ACC112 (cell line): ENCODE measurements at regions not wholly inside any gene's neighbourhood (a gene's known extent, or its start where the extent isn't known, plus 50 kb on each side); places are given as distances from the start of the nearest gene placed in this dataset.
"Not testable (repeated sequence)": the region's sequence is repeated elsewhere in the genome, so short reads cannot be mapped to it uniquely, and the experiment has no call there.

Experiments used
- H2AFZ ChIP-seq: fragments of 200-600 bp; sonication (generic); one replicate; pipeline ENCODE4 v1.6.0; 2017; ENCODE audit warnings: antibody characterized with exemption, low read length; ENCODE audit not compliant: unreplicated experiment
- H3K27ac ChIP-seq: fragments of 200-600 bp; sonication (generic); 2 replicates; pipeline ENCODE4 v1.5.1; 2014; ENCODE audit warnings: low read depth, mild to moderate bottlenecking, antibody characterized with exemption, low read length, moderate library complexity
- H3K27me3 ChIP-seq: fragments of 200-600 bp; sonication (generic); 2 replicates; pipeline ENCODE4 v1.6.1; 2014; ENCODE audit warnings: mild to moderate bottlenecking, antibody characterized with exemption, low read length, moderate library complexity, mixed read lengths; ENCODE audit not compliant: insufficient read depth
- H3K36me3 ChIP-seq: fragments of 200-600 bp; sonication (generic); 2 replicates; pipeline ENCODE4 v1.6.1; 2016; ENCODE audit warnings: mild to moderate bottlenecking, antibody characterized with exemption, low read length, moderate library complexity, mixed read lengths; ENCODE audit not compliant: insufficient read depth
- H3K4me1 ChIP-seq: fragments of 200-600 bp; sonication (generic); one replicate; pipeline ENCODE4 v1.6.1; 2016; ENCODE audit warnings: low read length, mixed read lengths; ENCODE audit not compliant: insufficient read depth, unreplicated experiment, control insufficient read depth
- H3K4me3 ChIP-seq: fragments of 200-600 bp; sonication (generic); 2 replicates; pipeline ENCODE4 v1.5.1; 2014; ENCODE audit warnings: mild to moderate bottlenecking, low read depth, low read length
- H3K79me2 ChIP-seq: fragments of 200-600 bp; sonication (generic); one replicate; pipeline ENCODE4 v1.6.0; 2016; ENCODE audit warnings: low read length; ENCODE audit not compliant: control insufficient read depth, unreplicated experiment, insufficient read depth

DNA sequence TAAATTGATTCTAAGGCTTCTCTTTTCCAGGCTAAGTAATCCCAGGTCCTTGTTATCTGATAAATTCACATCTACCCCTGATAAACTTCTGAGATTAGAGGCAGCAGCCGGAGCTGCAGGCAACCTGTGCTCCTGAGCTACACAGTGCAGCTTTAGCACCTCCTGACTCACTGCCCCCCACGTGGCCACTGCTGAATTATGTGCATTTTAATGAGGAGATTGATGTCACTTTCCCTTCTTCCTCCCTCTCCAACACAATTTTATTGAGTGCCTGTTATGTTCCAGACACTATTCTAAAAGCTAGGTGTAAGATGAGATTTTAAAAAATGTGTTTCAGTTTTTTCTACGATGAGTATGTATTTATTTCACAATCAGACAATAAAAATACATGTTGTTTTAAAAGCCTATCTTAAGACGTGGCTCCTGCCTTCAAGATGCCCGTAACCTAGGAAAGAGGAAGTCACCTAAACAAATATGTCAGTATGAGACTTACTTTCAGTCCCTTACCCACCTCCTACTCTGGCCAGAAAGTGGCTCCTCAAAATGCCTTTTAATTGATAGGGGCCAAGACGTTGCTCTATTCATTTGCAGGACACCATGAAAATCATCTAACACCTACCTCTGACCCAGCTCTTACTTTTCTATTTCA is 161.5 kb upstream of the PFN2 start:
- H2AFZ ChIP-seq = no peak overlapping the region
- no peaks in the 10 kb centered on the region for H3K27me3 ChIP-seq
- H3K27ac ChIP-seq = no peak overlapping the region
- H3K4me1 ChIP-seq = no peaks in the 10 kb centered on the region
- H3K79me2 ChIP-seq = no peaks in the 10 kb centered on the region
- H3K4me3 ChIP-seq = no peak overlapping the region
- no peaks in the 10 kb centered on the region for H3K36me3 ChIP-seq

DNA sequence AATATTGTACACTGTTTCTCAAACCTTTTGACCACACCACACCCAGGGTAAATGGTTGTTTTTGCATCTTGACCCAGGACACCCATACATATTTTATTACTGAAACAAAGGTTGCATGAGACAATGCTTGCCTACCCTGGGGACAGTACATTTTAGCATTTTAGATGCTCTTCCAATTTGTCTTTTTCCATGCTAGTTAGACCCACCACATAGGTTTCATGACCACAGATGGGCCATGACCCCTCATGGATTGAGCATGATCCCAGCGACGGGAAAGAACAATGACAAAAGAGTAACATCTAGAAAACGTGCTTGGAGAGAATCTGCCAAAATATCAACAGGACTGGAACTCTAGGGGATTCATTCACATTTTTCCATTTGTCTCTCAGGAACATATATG is 161.0 kb upstream of the PFN2 start:
- no peaks in the 10 kb centered on the region for H3K4me1 ChIP-seq
- no peaks in the 10 kb centered on the region for H3K36me3 ChIP-seq
- no peaks in the 10 kb centered on the region for H3K27me3 ChIP-seq
- H2AFZ ChIP-seq = no peak overlapping the region
- no peak overlapping the region for H3K27ac ChIP-seq
- H3K4me3 ChIP-seq = no peak overlapping the region
- H3K79me2 ChIP-seq = no peaks in the 10 kb centered on the region

DNA sequence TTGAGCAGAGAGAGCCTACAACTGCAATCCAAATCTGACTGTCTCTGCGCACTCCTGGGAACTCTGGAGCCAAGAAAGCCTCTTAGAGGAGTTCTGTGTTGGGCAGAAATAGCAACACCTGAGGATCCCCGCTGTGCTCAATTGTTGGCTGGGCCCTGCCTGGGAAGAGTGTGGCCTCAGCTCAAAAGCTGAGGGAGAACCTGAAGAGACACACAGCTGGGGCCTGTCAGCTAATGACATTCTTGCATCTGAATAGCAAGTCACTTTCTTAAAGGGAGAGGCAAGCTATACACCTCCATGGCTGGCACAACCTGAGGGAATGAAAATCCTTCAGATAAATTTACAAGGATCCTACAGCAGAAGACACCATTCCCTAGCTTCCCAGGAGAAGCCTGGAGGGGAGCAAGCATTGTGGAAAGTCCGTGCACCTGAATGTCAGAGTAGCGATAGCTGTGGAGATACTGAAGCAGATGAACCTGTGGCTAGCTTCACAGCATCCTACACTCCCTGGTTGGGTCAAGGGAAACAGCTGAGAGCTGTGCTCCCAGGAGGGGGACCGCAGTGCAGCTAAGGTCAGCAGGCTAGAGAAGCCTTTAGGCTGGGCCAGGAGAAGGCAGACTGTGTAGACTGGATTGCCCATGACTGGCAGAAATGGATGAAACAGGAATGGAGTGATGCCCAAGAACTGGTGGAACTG is 159.9 kb upstream of the PFN2 start:
- no peaks in the 10 kb centered on the region for H3K27me3 ChIP-seq
- no peaks in the 10 kb centered on the region for H3K36me3 ChIP-seq
- no peaks in the 10 kb centered on the region for H3K4me1 ChIP-seq
- H3K27ac ChIP-seq = no peak overlapping the region
- no peak overlapping the region for H2AFZ ChIP-seq
- H3K4me3 ChIP-seq = no peak overlapping the region
- H3K79me2 ChIP-seq = no peaks in the 10 kb centered on the region

DNA sequence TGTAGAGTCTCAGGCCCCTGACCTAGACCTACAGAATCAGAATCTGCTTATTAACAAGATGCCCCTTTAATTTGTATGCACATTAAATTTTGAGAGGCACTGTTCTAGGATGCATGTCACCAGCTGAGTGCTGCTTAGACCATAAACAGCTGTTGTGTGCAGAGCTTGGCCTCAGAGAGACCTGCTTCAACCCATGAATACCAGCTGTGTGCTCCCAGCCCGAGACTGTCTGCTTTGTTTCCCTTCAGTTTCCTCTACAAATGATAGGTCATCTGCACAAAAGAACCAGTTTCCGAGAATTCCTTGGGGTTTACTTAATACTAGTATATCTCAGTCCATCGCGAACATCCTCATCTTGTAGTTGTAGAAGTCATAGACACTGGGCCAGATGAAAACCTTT is 158.5 kb upstream of the PFN2 start:
- H3K27me3 ChIP-seq = no peaks in the 10 kb centered on the region
- H3K27ac ChIP-seq = no peak overlapping the region
- H3K4me3 ChIP-seq = no peak overlapping the region
- H3K4me1 ChIP-seq = no peaks in the 10 kb centered on the region
- no peaks in the 10 kb centered on the region for H3K36me3 ChIP-seq
- H3K79me2 ChIP-seq = no peaks in the 10 kb centered on the region
- H2AFZ ChIP-seq = no peak overlapping the region

DNA sequence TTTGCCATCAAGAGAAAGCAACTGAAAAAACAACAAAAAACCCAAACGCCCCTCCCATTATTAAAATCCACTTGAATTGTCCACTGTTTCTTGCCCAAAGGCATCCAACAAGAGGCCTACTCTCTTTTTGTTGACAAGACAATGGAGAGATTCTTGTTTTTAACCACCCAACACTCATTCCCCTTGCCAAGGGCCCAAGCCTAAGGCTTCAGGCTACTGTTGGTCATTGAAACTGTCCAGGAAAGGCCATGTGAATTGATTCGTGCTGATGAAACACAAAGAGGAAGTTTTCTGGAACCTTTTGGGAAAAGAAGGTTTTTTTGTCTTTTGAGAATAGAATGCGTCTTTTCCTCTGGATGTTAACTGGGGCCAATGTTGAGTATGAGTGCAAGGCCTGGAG is 157.4 kb upstream of the PFN2 start:
- no peak overlapping the region for H3K27ac ChIP-seq

DNA sequence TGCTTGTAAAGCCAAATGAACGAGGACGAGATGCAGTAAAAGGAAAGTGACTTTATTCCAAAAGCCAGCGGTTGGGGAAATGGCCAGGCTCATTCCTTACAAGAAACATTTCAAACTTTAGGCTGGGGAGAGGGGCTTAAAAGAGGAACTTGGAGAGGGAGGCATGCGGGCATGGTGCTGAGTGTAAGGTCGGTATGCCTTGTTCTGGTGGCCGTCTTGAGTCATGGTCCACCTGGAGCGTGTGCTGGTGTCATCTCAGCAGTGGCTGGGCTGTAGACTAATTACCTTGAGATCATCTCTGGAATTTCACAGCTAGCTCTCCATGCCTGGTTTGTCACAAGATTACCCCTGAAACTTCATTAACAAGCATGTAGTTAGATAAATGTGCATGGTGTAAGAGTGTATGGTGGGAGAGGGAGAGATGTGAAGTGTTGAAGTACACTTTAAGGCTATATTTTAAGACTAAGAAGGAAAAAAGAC is 156.4 kb upstream of the PFN2 start:
- Histone ChIP-seq H3K36me3 (no peaks in the 10 kb centered on the region), H3K27me3 (no peaks in the 10 kb centered on the region), H3K27ac (no peak overlapping the region), H3K4me1 (no peaks in the 10 kb centered on the region), H2AFZ (no peak overlapping the region), H3K79me2 (no peaks in the 10 kb centered on the region), H3K4me3 (no peak overlapping the region)

More for the DNA sequence above, 157.4 kb upstream of the PFN2 start:
- Histone ChIP-seq H3K4me3 (no peak overlapping the region), H3K79me2 (no peaks in the 10 kb centered on the region), H2AFZ (no peak overlapping the region), H3K27me3 (no peaks in the 10 kb centered on the region), H3K36me3 (no peaks in the 10 kb centered on the region), H3K4me1 (no peaks in the 10 kb centered on the region)

DNA sequence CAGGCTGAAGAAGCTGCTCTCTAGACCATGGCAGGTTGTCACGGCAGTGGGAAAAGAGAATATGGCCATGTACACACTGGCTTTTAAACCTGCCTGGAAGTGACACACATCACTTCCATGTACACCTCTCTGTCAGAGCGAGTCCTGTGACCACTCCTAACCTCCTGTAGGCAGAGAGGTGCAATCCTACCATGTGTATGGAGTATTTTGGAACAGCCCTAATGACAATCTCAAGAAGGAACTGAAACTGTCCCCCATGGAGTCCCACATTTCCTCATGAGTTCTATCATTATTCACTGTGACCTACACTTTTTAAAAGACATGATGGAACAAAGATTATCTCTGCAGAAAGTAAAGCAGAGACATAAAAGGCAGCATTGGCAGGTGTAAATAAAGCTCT is 153.4 kb upstream of the PFN2 start:
- H3K4me1 ChIP-seq = no peaks in the 10 kb centered on the region
- H3K4me3 ChIP-seq = no peak overlapping the region
- no peak overlapping the region for H3K27ac ChIP-seq
- no peaks in the 10 kb centered on the region for H3K36me3 ChIP-seq
- H3K79me2 ChIP-seq = no peaks in the 10 kb centered on the region
- H2AFZ ChIP-seq = no peak overlapping the region
- no peaks in the 10 kb centered on the region for H3K27me3 ChIP-seq

DNA sequence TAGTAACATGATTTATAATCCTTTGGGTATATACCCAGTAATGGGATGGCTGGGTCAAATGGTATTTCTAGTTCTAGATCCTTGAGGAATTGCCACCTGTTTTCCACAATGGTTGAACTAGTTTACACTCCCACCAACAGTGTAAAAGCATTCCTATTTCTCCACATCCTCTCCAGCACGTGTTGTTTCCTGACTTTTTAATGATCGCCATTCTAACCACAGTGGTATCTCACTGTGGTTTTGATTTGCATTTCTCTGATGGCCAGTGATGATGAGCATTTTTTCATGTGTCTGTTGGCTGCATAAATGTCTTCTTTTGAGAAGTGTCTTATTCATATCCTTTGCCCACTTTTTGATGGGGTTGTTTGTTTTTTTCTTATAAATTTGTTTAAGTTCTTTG is 152.6 kb upstream of the PFN2 start:
- H3K36me3 ChIP-seq, H2AFZ ChIP-seq, H3K4me3 ChIP-seq, H3K27ac ChIP-seq, H3K4me1 ChIP-seq, H3K27me3 ChIP-seq, H3K79me2 ChIP-seq: not testable (repeated sequence)

DNA sequence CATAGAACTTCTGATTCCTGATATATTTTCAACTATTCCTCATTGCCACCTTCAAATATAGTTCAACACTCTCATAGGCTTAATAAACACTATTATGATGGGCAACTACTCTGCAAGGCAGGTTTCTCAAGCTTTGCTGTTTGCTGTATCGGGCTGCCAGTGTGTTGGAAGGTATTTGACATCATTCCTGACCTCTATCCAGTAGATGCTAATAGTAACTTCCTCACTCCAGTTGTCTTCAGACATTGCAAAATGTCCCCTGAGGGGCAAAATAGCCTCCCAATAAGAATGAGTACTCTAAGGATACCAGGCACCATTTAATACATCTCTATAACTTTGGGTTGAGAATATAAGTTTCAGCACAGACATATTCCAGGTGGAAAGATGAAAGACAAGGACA is 147.5 kb upstream of the PFN2 start:
- no peaks in the 10 kb centered on the region for H3K79me2 ChIP-seq
- peaks cover 13% of the 10 kb centered on the region for H3K4me1 ChIP-seq
- H3K27ac ChIP-seq = no peak overlapping the region
- H2AFZ ChIP-seq = no peak overlapping the region
- H3K36me3 ChIP-seq = no peaks in the 10 kb centered on the region
- H3K4me3 ChIP-seq = no peak overlapping the region
- H3K27me3 ChIP-seq = no peaks in the 10 kb centered on the region

DNA sequence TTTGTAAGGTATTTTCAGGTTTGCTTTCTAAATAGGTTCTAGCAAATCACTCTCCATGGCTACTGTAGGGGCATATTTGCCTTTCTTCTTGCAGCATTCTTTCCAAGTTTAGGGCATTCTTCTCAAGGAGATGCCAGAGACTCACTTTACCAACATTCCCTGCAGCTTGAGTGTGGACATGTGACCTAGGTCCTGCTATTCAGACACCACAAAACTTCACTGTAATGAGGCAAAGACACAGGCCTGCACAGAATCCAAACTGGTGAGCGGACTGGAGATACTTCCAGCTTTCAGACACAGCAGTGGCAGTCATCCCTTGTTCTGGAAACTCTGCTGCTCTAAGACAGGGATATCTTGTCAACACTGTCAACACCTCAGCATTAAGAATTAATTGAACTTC is 146.4 kb upstream of the PFN2 start:
- no peaks in the 10 kb centered on the region for H3K27me3 ChIP-seq
- H2AFZ ChIP-seq = no peak overlapping the region
- H3K79me2 ChIP-seq = no peaks in the 10 kb centered on the region
- H3K4me1 ChIP-seq = peaks cover 13% of the 10 kb centered on the region
- no peak overlapping the region for H3K27ac ChIP-seq
- H3K4me3 ChIP-seq = no peak overlapping the region
- H3K36me3 ChIP-seq = no peaks in the 10 kb centered on the region

DNA sequence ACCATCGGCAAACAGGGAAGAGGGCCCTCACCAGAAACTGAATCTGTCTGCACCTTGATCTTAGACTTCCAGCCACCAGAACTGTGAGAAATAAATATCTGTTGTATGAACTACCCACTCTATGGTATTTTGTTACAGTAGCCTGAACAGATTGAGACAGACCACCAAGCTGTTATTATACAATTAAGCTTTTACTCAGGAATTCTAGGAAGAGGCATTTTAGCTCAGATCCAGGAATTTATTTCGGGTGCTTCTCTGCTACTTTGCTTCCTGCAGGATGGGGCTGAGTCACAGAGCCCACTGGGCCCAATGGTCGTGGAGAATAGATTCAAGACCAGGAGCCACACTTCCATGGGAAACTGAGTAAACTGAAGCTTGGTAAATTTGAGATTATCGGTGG is 145.5 kb upstream of the PFN2 start:
- Histone ChIP-seq H3K4me3 (no peak overlapping the region), H3K79me2 (no peaks in the 10 kb centered on the region), H3K36me3 (no peaks in the 10 kb centered on the region), H2AFZ (no peak overlapping the region), H3K4me1 (peaks cover 13% of the 10 kb centered on the region), H3K27ac (no peak overlapping the region), H3K27me3 (no peaks in the 10 kb centered on the region)
